Fibroblast of pulmonary artery (primary cell): ENCODE measurements at regions not wholly inside any gene's neighbourhood (a gene's known extent, or its start where the extent isn't known, plus 50 kb on each side); places are given as distances from the start of the nearest gene placed in this dataset.
A peak's percentile ranks its signal among the peaks of the same experiment; 100 is the strongest.

Source experiments
- DNase-seq: peaks from one replicate; pipeline ENCODE4 v3.0.0-alpha.2; 2010; ENCODE audit warnings: low read depth
- H3K4me3 ChIP-seq: replicated peaks from 2 replicates; pipeline ENCODE4 v1.5.1; 2011; ENCODE audit warnings: low read depth, mild to moderate bottlenecking, control low read depth, low read length, moderate library complexity
- CTCF ChIP-seq: IDR thresholded peaks from 2 replicates; pipeline ENCODE4 v1.5.1; 2011; ENCODE audit warnings: mild to moderate bottlenecking, control low read depth, low read length, inconsistent platforms; ENCODE audit errors: missing control alignments

GRCh38 chr6:15137086-15137485 is 108.8 kb upstream of the JARID2 start:
- no peak for DNase-seq
- H3K4me3 ChIP-seq = no peak overlapping the region
- no peak for TF ChIP-seq CTCF

- no peak overlapping the region for H3K4me3 ChIP-seq
- no peak for TF ChIP-seq CTCF
- no peak for DNase-seq
Measured at GRCh38 chr6:15143086-15143485, 102.8 kb upstream of the JARID2 start.

- DNase-seq = no peak
- H3K4me3 ChIP-seq = no peak overlapping the region
- no peak for TF ChIP-seq CTCF
Measured at GRCh38 chr6:15143540-15143939, 102.3 kb upstream of the JARID2 start.

- H3K4me3 ChIP-seq = no peak overlapping the region
- DNase-seq = no peak
- no peak for TF ChIP-seq CTCF
Measured at GRCh38 chr6:15145821-15146220, 100.0 kb upstream of the JARID2 start.

- no peak overlapping the region for H3K4me3 ChIP-seq
- no peak for TF ChIP-seq CTCF
- DNase-seq = no peak
Measured at GRCh38 chr6:15147827-15148226, 98.0 kb upstream of the JARID2 start.

- no peak overlapping the region for H3K4me3 ChIP-seq
- TF ChIP-seq CTCF = no peak
- DNase-seq = peak; percentile 16
Measured at GRCh38 chr6:15148356-15148946, 97.4 kb upstream of the JARID2 start.

- TF ChIP-seq CTCF = no peak
- no peak for DNase-seq
- no peak overlapping the region for H3K4me3 ChIP-seq
Measured at GRCh38 chr6:15150207-15150606, 95.7 kb upstream of the JARID2 start.
